ENCODE measurements at regions not wholly inside any gene's neighbourhood (a gene's known extent, or its start where the extent isn't known, plus 50 kb on each side); places are given as distances from the start of the nearest gene placed in this dataset.

DNA sequence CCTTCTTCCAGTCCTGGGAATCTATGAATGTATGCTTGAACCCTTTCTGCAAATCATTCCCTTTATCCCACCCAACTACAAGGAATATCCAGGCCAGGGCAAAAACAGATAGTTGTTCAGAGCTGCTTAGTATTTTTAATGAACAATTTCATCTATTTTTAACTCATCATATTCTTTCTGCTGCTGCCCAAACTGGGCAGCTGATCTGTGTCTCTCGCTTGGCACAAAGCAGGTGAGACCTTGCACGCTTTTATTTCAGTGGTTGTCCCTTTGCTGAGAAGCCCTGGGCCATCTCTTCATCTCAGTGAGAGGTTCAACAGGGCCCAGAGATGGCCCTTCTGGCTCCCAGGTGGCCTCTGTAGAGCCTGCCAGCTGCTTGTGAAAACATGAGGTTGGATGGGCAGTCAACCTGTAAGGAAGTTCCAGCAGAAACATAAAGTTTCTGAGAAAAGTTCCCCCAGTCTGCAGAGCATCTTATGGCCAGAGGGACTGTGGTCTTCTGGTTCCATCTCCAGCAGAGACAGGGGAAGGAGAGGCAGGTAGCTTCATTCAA is 57.5 kb downstream of the MYCN start:
- Histone ChIP-seq H3K27ac (no peak overlapping the region), H3K36me3 (no peaks in the 10 kb centered on the region), H3K4me3 (no peak overlapping the region), H3K4me1 (no peaks in the 10 kb centered on the region), H3K9me3 (no peaks in the 10 kb centered on the region), H3K27me3 (no peaks in the 10 kb centered on the region)
- no peak for DNase-seq (ENCODE audit: low spot score)
- TF ChIP-seq, protein P1, sequence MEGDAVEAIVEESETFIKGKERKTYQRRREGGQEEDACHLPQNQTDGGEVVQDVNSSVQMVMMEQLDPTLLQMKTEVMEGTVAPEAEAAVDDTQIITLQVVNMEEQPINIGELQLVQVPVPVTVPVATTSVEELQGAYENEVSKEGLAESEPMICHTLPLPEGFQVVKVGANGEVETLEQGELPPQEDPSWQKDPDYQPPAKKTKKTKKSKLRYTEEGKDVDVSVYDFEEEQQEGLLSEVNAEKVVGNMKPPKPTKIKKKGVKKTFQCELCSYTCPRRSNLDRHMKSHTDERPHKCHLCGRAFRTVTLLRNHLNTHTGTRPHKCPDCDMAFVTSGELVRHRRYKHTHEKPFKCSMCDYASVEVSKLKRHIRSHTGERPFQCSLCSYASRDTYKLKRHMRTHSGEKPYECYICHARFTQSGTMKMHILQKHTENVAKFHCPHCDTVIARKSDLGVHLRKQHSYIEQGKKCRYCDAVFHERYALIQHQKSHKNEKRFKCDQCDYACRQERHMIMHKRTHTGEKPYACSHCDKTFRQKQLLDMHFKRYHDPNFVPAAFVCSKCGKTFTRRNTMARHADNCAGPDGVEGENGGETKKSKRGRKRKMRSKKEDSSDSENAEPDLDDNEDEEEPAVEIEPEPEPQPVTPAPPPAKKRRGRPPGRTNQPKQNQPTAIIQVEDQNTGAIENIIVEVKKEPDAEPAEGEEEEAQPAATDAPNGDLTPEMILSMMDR (IDR thresholded peaks at IDR 0.05), result no peak

DNA sequence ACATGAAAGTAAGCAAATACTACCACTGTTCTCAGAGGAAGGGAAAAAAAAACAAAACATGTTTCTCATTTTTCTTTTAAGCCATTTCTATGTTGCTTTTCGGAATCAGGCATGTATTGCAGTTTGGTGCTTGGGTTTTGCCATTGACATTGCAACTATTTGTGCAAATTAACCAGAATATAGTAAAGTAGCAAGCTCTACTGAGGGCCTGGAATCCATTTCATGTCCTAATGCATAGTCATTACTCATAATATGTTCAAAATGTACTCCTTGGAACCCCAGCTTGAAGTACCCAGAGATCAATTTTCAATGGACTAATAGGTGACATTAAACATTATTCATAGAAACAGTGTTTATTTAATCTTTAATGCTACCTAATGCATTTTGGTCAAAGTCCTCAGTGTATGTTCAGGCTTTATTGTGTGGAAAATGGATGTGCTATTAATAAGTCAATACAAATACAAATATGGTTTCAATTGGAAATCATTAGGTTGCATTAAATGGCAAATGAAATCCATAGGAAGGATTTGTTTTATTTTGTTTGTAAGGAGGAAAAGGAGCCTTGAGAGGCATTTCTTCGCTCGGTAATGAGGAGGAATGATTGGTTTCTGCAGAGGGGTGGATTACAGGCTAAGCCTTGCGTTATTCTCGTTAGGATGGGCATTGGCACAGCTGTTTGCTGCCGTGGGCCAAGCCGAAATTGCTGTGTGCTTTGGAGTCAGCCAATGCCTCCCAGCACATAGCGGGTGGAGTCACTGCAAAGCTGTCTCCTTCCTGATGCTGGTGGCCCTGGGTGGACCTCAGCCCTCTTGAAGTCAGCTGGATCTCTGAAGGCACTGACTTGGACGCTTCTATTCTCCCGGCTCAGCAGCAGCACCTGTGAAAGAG is 56.4 kb downstream of the MYCN start:
- Histone ChIP-seq H3K4me3 (no peak overlapping the region), H3K36me3 (no peaks in the 10 kb centered on the region), H3K27me3 (no peaks in the 10 kb centered on the region), H3K9me3 (no peaks in the 10 kb centered on the region), H3K4me1 (no peaks in the 10 kb centered on the region), H3K27ac (no peak overlapping the region)
- TF ChIP-seq, protein P1 (IDR thresholded peaks at IDR 0.05), result no peak
- no peak for DNase-seq (ENCODE audit: low spot score)
